Activated naive CD4-positive, alpha-beta T cell treated with anti-CD3 and anti-CD28 coated beads for 36 hours (primary cell): ENCODE measurements at regions not wholly inside any gene's neighbourhood (a gene's known extent, or its start where the extent isn't known, plus 50 kb on each side); places are given as distances from the start of the nearest gene placed in this dataset.

ENCODE experiments used
- CTCF ChIA-PET: fragments of 350-600 bp; sonication (Branson Sonifier 250); formaldehyde crosslinking; loops from one replicate; lab custom pipeline; 2021; ENCODE audit warnings: antibody characterized with exemption; lab: Charles Lee
- DNase-seq: peaks from one replicate; pipeline ENCODE4 v3.0.0-alpha.2; 2020
- H3K27ac Mint-ChIP-seq: one replicate; pipeline ENCODE4 v1.8.0; 2021; ENCODE audit warnings: mild to moderate bottlenecking, mixed read lengths
- H3K27me3 Mint-ChIP-seq: one replicate; pipeline ENCODE4 v1.8.0; 2021; ENCODE audit warnings: low read depth, mixed read lengths
- H3K36me3 Mint-ChIP-seq: one replicate; pipeline ENCODE4 v1.8.0; 2021; ENCODE audit warnings: low read depth, mixed read lengths
- H3K4me1 Mint-ChIP-seq: one replicate; pipeline ENCODE4 v1.8.0; 2021; ENCODE audit warnings: low read depth, mixed read lengths
- H3K4me3 Mint-ChIP-seq: one replicate; pipeline ENCODE4 v1.8.0; 2021; ENCODE audit warnings: mild to moderate bottlenecking, moderate library complexity, mixed read lengths
- H3K9me3 Mint-ChIP-seq: one replicate; pipeline ENCODE4 v1.8.0; 2021; ENCODE audit warnings: mixed read lengths
- intact Hi-C: fragments of 100-400 bp; cut with micrococcal nuclease; formaldehyde crosslinking; loops from one replicate; pipeline ENCODE4 v1.15.1; 2023

DNA sequence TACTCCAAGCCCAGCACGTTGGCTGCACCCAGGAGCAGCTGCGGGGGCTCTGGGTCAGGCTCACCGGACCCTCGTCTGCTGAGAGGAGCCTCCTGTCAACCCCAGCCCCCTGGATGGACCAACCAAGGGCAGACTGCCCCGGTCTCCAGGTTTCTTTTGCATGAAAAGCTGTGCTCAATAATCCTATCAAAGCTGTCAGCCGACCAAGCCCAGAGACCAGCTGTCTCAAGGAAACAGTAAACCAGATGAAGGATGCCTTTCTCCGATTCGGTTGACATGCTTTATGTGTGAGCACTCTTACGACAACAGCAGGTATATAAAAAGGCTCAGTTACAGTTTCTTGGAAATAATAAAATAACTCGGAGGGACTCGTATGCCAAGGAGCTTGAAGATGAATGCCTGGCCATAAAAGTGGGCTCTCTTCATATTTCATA, 71.6 kb upstream of the BAIAP2L1 start:
- intact Hi-C loops: no loop called here
- Mint-ChIP-seq H3K27me3 (peaks cover 28% of the 10 kb centered on the region), H3K36me3 (no peaks in the 10 kb centered on the region), H3K27ac (no peak overlapping the region), H3K9me3 (no peaks in the 10 kb centered on the region), H3K4me1 (peaks cover 4% of the 10 kb centered on the region), H3K4me3 (no peak overlapping the region)
- CTCF ChIA-PET: no interaction called here
- no peak for DNase-seq

DNA sequence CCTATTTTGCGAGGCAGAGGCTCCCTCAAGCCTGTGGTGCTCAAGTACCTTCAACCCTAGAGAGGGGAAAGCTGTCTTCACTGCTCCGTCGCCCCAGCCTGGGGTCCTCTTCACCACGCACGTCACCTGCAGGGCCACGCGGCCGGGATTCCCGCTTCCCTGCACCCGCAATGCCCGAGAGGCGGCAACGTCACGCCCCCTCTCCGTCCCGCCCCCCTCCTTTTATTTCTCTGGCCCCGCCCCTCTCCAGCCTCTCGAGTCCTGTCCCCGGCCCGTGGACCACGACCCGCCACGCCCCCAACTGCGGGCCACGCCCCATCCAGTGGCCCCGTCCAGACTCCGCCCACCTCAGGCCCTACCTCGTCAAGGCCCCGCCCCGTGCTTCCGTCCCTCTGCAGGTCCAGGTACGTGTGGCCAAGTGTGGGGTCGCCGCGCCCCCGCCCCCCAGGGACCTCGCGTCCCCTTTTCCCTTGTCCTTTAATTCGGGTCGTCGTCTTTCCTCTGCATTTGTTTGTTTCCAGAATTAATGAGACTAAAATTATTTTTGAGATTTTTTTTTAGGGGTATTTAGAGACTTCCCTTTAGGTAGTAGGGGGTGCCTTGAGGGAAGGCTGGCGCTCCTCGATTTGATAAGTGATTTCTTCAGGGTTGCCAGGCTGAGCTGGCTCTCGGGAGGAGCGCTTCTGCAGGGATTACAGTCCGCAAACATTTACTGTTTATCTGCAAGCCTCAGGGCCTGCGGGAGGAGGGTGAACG, 69.8 kb upstream of the BAIAP2L1 start:
- intact Hi-C loops: no loop called here
- CTCF ChIA-PET: no interaction called here
- no peak overlapping the region for H3K4me3 Mint-ChIP-seq
- no peaks in the 10 kb centered on the region for H3K9me3 Mint-ChIP-seq
- H3K4me1 Mint-ChIP-seq: peaks cover 4% of the 10 kb centered on the region
- no peak overlapping the region for H3K27ac Mint-ChIP-seq
- H3K36me3 Mint-ChIP-seq: no peaks in the 10 kb centered on the region
- H3K27me3 Mint-ChIP-seq: peaks cover 28% of the 10 kb centered on the region
- DNase-seq: peak; percentile 12

DNA sequence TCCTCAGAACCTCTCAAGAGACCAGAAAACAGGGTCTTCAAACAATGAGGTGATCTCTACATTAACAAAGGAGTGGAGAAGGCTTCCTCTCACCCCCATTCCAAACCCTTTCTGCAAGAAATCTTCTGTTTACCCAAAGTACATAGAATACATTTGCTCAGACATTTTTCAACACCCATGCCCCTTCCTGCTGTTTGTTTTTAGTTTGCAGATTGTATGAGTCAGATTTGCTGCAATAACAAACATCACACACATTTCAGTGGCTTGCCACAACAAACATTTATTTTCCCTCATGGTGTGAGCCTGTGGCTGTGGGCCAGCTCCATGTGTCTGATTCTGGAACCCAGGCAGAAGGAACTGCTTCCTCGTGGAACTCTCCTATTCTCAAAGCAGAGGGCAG, 68.2 kb upstream of the BAIAP2L1 start:
- Mint-ChIP-seq H3K9me3 (no peaks in the 10 kb centered on the region), H3K27me3 (peaks cover 28% of the 10 kb centered on the region)

DNA sequence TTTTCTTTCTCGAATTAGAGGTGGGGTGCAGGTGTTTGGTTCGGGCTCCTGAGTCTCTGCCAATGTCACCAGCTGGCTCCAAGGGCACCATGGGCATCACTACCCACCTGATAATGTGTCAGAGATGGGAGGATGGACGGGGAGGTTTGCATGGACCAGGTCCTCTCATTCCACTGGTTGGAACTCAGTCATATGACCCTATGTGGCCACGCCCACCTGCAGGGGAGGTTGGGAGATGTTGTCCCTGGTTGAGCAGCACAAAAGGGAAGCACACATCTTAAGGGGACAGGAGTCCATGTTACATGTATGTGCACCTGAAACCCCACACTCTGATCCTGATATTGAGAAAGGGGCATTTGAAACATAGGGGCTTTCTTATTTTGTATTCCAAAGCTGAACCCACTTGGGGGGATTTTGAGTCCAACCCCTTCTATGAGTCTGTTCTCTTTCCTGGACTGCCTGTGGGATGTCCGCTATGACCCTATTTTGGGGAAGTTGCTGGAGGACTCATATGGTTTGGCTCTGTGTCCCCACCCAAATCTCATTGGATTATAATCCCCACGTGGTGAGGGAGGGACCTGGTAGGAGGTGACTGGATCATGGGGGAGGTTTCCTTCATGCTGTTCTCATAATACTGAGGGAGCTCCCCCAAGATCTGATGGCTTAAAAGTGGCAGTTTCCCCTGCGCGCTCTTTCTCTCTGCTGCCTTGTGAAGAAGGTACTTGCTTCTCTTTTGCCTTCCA, 66.9 kb upstream of the BAIAP2L1 start:
- peaks cover 4% of the 10 kb centered on the region for H3K4me1 Mint-ChIP-seq
- no peaks in the 10 kb centered on the region for H3K9me3 Mint-ChIP-seq
- no peaks in the 10 kb centered on the region for H3K36me3 Mint-ChIP-seq
- no peak overlapping the region for H3K27ac Mint-ChIP-seq
- DNase-seq: no peak
- CTCF ChIA-PET: no interaction called here
- peaks cover 26% of the 10 kb centered on the region for H3K27me3 Mint-ChIP-seq
- intact Hi-C loops: no loop called here
- H3K4me3 Mint-ChIP-seq: no peak overlapping the region

More for the DNA sequence above, 68.2 kb upstream of the BAIAP2L1 start:
- CTCF ChIA-PET: no interaction called here
- intact Hi-C loops: no loop called here
- H3K36me3 Mint-ChIP-seq: no peaks in the 10 kb centered on the region
- no peak overlapping the region for H3K27ac Mint-ChIP-seq
- H3K4me1 Mint-ChIP-seq: peaks cover 4% of the 10 kb centered on the region
- no peak for DNase-seq
- no peak overlapping the region for H3K4me3 Mint-ChIP-seq

DNA sequence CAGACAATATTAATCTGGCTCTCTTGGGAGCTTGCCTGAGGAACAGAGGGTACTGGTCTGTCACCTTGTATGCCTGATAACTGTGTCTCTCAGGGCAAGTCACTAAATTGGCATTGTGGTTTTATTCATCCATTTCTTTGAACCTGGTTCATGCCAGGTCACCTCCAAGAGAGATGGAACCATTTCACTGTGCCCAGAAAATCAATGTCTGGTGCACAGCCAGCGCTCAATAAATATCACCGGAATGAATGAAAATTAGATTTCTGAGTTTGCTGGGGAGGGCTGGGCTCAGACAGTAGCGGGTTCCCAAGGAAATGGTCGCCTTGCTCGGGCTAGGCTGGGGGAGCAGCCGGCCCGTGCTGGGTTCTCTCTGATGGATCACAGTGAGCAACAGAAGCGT, 64.1 kb upstream of the BAIAP2L1 start:
- Mint-ChIP-seq H3K9me3 (no peaks in the 10 kb centered on the region), H3K36me3 (no peaks in the 10 kb centered on the region), H3K27me3 (peaks cover 10% of the 10 kb centered on the region), H3K4me3 (no peak overlapping the region), H3K27ac (no peak overlapping the region), H3K4me1 (no peaks in the 10 kb centered on the region)
- no peak for DNase-seq
- CTCF ChIA-PET: no interaction called here
- intact Hi-C loops: no loop called here

DNA sequence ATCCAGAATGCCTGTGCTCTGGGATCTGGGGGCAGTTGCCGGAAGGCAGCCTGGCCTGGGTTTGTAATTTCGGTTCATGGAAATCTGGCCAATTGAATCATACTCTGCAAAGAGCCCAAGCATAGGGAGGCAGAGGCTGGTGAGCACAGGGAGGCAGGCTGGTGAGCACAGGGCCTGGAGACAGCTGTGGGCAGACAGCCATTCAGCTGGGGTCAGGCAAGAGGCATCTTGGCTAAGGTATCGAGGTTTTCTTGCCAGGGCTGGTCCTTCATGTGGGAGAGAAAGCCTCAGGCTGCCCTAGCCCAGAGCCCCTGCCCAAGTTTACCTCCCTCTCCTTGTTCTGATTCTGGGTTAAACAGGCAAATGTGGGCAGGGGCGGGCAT, 63.7 kb upstream of the BAIAP2L1 start:
- Mint-ChIP-seq H3K36me3 (no peaks in the 10 kb centered on the region), H3K27ac (no peak overlapping the region), H3K4me3 (no peak overlapping the region), H3K9me3 (no peaks in the 10 kb centered on the region), H3K27me3 (peaks cover 7% of the 10 kb centered on the region), H3K4me1 (no peaks in the 10 kb centered on the region)
- intact Hi-C loops: no loop called here
- DNase-seq: no peak
- CTCF ChIA-PET: no interaction called here

DNA sequence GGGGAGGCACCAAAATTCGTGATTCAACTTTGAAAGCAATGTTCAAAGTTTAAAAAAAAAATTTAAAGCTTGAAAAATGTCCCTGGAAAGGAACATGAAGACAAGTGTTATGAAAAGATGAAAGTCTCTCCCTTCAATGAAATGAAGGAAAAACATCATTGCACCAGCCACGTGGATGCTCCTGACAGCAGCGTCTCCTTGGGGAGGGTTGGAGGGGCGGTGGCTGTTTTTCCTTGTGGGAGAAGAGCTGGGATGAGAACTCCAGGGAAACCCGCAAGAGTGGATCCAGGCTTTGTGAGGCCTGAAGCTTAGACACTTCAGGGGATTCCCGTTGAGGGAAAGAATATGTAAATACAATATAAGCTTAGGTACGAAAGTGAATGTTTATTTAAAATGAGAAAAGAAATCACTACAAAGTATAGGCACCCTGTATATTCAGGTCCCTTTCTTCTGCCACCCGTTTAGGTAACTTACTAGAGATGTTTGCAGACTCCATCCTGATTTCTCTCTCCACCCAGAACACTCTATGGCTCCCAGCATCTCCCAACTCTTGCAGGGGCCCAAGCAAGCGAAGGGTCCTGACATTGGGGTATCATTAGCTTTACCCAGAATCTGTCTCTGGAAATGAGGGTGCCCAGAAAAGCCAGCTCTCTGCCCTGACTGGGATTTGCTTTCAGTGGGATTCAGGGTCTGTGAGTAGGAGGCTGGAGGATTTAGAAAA, 63.1 kb upstream of the BAIAP2L1 start:
- Mint-ChIP-seq H3K9me3 (no peaks in the 10 kb centered on the region), H3K27ac (no peak overlapping the region), H3K27me3 (peaks cover 4% of the 10 kb centered on the region), H3K4me1 (no peaks in the 10 kb centered on the region), H3K4me3 (no peak overlapping the region), H3K36me3 (no peaks in the 10 kb centered on the region)
- CTCF ChIA-PET: no interaction called here
- DNase-seq: no peak
- intact Hi-C loops: no loop called here

DNA sequence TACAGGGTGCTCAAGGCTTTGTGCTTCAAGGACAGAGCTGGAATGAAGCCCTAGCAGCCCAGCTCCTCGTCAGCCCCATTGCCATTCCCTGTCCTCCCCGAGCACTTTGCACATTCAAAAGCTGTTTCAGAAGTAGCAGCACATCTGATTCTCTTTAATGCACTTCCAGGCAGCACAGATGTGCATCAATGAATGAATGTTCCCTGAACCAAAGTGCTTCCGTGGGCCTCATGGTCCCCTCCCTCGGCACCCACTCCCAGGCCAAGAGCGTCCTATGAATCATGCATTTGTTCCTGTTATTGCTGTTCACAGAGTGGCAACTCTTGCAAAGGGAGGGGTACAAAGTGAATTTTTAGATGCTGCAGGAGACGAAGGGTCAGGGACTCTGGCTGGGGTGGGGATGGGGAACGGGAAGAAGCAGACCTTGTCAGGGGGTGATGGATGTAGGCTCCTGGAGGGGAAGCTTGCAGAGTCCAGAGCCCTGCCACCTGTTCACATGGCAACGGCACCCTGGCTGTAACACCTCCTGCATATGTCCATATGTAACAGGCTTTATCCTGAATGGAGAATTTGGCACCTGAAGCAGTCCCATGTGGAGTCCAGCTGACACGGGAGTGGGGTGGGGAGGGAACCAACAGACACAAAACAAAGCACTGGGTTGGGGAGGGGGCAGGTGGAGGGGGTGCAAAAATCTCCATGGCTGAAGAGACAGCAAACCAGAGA, 62.2 kb upstream of the BAIAP2L1 start:
- no peaks in the 10 kb centered on the region for H3K27me3 Mint-ChIP-seq
- H3K27ac Mint-ChIP-seq: no peak overlapping the region
- intact Hi-C loops: no loop called here
- no peak for DNase-seq
- no peaks in the 10 kb centered on the region for H3K9me3 Mint-ChIP-seq
- no peaks in the 10 kb centered on the region for H3K4me1 Mint-ChIP-seq
- H3K4me3 Mint-ChIP-seq: no peak overlapping the region
- H3K36me3 Mint-ChIP-seq: no peaks in the 10 kb centered on the region
- CTCF ChIA-PET: no interaction called here

DNA sequence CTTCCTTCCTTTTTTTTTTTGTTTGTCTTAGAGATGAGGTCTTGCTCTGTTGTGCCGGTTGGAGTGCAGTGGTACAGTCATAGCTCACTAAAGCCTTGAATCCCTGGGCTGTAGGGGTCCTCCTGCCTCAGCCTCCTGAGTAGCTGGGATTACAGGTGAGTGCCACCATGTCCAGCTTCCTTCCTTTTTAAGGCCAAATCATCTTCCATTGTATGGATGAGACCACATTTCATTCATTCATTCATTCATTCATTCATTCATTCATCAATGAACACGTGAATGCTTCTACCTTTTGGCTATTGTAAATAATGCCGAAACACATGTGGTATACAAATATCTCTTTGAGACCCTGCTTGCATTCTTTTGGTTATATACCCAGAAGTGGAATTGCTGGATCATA, 60.0 kb upstream of the BAIAP2L1 start:
- Mint-ChIP-seq H3K27me3 (no peaks in the 10 kb centered on the region), H3K36me3 (no peaks in the 10 kb centered on the region), H3K27ac (no peak overlapping the region), H3K4me1 (no peaks in the 10 kb centered on the region), H3K4me3 (no peak overlapping the region), H3K9me3 (no peaks in the 10 kb centered on the region)
- CTCF ChIA-PET: interaction anchor here (0.7 kb wide), 1 partner anchor 163 kb away, joined by 3 read pairs; no protein-coding TSS in a partner anchor
- no peak for DNase-seq
- intact Hi-C loops: no loop called here

DNA sequence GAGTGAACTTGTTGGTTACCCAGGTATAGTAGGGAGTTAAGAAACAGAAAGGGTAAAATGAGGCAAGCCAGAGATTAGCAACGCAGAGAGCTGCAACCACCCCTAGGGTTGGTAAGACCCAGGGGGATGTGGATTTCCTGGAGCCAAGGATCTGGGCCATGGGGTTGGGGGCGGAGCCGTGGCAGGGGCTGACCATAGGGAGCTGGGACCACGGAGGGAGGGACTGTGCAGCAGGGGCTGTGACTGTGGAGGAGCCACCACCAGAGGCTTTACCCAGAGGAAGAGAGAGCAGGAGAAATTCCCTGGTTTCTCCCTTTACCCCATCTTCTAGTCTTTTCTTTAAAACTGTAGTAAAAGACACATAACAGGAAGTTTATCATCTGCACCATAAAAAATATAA, 58.6 kb upstream of the BAIAP2L1 start:
- Mint-ChIP-seq H3K27me3 (no peaks in the 10 kb centered on the region), H3K36me3 (no peaks in the 10 kb centered on the region), H3K9me3 (no peaks in the 10 kb centered on the region), H3K27ac (no peak overlapping the region), H3K4me3 (no peak overlapping the region), H3K4me1 (no peaks in the 10 kb centered on the region)
- intact Hi-C loops: no loop called here
- no peak for DNase-seq
- CTCF ChIA-PET: interaction anchor here (0.6 to 1.2 kb wide), 2 partner anchors 13 to 324 kb away, joined by 3 read pairs; no protein-coding TSS in a partner anchor

DNA sequence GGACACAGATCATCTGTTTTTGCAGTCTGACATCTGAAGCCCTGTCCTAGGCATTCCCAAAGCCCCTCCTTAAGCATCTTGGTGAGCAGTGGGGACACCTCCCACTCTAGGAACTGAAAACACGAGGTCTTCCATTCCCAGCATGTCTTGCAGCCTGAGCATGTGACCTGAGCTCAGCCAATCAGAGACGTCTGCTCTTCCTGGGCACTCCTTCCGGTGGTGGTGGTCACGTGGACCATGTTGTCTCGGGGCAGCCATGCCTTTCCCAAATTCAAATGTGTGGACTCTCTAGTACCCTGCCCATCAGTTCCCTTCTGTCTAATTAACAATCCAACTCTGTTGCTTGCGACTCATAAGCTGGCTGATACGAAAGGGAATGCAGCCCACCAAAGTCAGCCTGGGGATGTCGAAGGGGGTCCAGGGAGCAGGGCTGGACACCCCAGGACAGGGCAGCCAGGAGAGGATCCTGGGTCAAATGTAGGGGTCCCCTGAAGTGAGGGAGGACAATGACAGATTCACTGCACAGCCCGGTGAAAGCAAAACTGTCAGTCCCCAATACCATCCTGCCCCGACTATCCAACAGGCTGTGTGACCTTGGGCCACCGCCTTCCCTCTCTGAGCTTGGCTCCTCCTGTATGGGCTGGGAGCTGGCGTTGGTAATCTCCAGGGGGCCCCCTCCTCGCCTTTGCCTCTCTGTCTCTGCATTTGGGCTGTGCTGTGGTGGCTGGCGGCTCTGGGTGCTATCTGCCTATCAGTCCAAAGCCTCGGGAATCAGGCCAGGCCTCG, 57.4 kb upstream of the BAIAP2L1 start:
- Mint-ChIP-seq H3K27me3 (no peaks in the 10 kb centered on the region), H3K9me3 (no peaks in the 10 kb centered on the region), H3K36me3 (no peaks in the 10 kb centered on the region), H3K4me1 (no peaks in the 10 kb centered on the region), H3K27ac (no peak overlapping the region), H3K4me3 (no peak overlapping the region)
- no peak for DNase-seq
- intact Hi-C loops: no loop called here
- CTCF ChIA-PET: interaction anchor here (1.0 kb wide), 2 partner anchors 287 to 383 kb away, joined by 3 read pairs; no protein-coding TSS in a partner anchor
